CD4-positive, alpha-beta T cell (primary cell): ENCODE measurements at regions not wholly inside any gene's neighbourhood (a gene's known extent, or its start where the extent isn't known, plus 50 kb on each side); places are given as distances from the start of the nearest gene placed in this dataset.

Experiments used
- ATAC-seq: fragments of 200-7000 bp; cut with Tn5 transposase; one replicate; pipeline ENCODE4 v1.10.0; 2022; ENCODE audit warnings: mild to moderate bottlenecking; ENCODE audit not compliant: poor library complexity
- CTCF ChIA-PET: fragments of 350-600 bp; sonication (Branson Sonifier 250); formaldehyde crosslinking; loops from one replicate; lab custom pipeline; 2021; ENCODE audit warnings: antibody characterized with exemption, inconsistent platforms; lab: Charles Lee
- POLR2A ChIA-PET: fragments of 350-600 bp; sonication (Branson Sonifier 250); formaldehyde crosslinking; loops from one replicate; lab custom pipeline; 2021; ENCODE audit warnings: antibody characterized with exemption, inconsistent platforms; lab: Charles Lee
- DNase-seq, 14 experiments: peaks; one replicate each; pipeline ENCODE4 v3.0.0-alpha.2; 2013 to 2020; ENCODE audit warnings: mixed read lengths in 2 of 14
- H3K27ac ChIP-seq, 2 donors: one replicate each; pipeline versions ENCODE4 v1.5.1 to v1.7.0; 2013; ENCODE audit warnings: low read length in 2 of 2, low read depth in 1 of 2, mild to moderate bottlenecking in 1 of 2
- H3K27me3 ChIP-seq, 2 experiments: 1 replicate in 1 of 2; 2 replicates in 1 of 2; pipeline versions ENCODE4 v1.6.1 to v1.7.0; 2013; ENCODE audit warnings: low read length in 2 of 2, control low read depth in 1 of 2, mild to moderate bottlenecking in 1 of 2, moderate library complexity in 1 of 2; ENCODE audit not compliant: insufficient read depth in 2 of 2, control insufficient read depth in 1 of 2
- H3K36me3 ChIP-seq: one replicate; pipeline ENCODE4 v1.6.1; 2013; ENCODE audit warnings: low read length, control low read depth; ENCODE audit not compliant: insufficient read depth
- H3K4me1 ChIP-seq: one replicate; pipeline ENCODE4 v1.6.1; 2013; ENCODE audit warnings: low read length, control low read depth; ENCODE audit not compliant: insufficient read depth
- H3K4me3 ChIP-seq: one replicate; pipeline ENCODE4 v1.5.1; 2013; ENCODE audit warnings: mild to moderate bottlenecking, low read length, moderate library complexity
- H3K9me3 ChIP-seq, 2 experiments: 1 replicate in 1 of 2; 2 replicates in 1 of 2; pipeline versions ENCODE4 v1.6.1 to v1.7.0; 2013; ENCODE audit warnings: low read length in 2 of 2, mild to moderate bottlenecking in 2 of 2, control low read depth in 1 of 2, moderate library complexity in 1 of 2; ENCODE audit not compliant: control insufficient read depth in 1 of 2, insufficient read depth in 1 of 2
- H3K27ac Mint-ChIP-seq: one replicate; pipeline ENCODE4 v1.8.0; 2020; ENCODE audit warnings: mixed read lengths
- H3K27me3 Mint-ChIP-seq: one replicate; pipeline ENCODE4 v1.8.0; 2021; ENCODE audit warnings: mixed read lengths
- H3K36me3 Mint-ChIP-seq: one replicate; pipeline ENCODE4 v1.8.0; 2021; ENCODE audit warnings: low read depth, mixed read lengths
- H3K4me1 Mint-ChIP-seq: one replicate; pipeline ENCODE4 v1.8.0; 2021; ENCODE audit warnings: low read depth, mixed read lengths
- H3K4me3 Mint-ChIP-seq: one replicate; pipeline ENCODE4 v1.8.0; 2020; ENCODE audit warnings: mild to moderate bottlenecking, mixed read lengths
- H3K9me3 Mint-ChIP-seq: one replicate; pipeline ENCODE4 v1.8.0; 2020; ENCODE audit warnings: mixed read lengths
- intact Hi-C, 2 experiments: fragments of 100-400 bp; cut with DNase I in 1 of 2; cut with micrococcal nuclease in 1 of 2; formaldehyde crosslinking; loops; one replicate each; pipeline versions ENCODE4 v1.15.1 to v1.9.0; 2023 to 2025; cut with DNase I, micrococcal nuclease
- TF ChIP-seq, protein P1 (sequence below): fragments of 200-600 bp; IDR thresholded peaks from one replicate; pipeline ENCODE4 v1.8.0; 2022; ENCODE audit warnings: antibody characterized with exemption, mild to moderate bottlenecking

DNA sequence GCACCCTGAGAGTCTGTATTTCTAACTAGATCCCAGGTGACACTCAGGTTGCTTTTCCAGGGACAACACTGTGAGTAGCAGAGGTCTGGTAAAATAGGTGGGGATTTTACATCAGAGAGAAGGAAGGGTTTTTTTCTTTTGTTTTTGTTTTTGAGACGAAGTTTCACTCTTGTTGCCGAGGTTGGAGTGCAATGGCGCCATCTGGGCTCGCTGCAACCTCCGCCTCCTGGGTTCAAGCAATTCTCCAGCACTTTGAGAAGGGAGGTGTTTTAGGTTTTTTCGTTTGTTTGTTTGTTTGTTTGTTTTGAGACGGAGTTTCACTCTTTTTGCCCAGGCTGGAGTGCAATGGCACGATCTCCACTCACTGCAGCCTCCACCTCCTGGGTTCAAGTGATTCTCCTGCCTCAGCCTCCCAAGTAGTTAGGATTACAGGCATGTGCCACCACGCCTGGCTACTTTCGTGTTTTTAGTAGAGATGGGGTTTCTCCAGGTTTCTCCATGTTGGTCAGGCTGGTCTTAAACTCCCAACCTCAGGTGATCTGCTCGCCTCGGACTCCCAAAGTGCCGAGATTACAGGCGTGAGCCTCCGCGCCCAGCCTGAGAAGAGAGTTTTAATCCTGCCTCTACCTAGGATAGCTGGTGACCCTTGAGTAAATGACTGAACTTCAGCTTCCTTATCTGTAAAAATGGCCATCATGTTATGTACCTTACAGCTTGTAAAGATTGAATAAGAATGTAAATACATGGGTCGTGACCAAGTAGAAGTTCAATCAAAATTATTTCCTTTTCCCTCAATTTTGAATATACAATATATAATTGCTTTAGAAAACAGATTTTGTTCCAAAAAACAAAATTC, 95.9 kb upstream of the FNDC3B start:
- Histone ChIP-seq H3K27ac (no peak overlapping the region), H3K36me3 (no peaks in the 10 kb centered on the region), H3K9me3 (no peaks in the 10 kb centered on the region), H3K4me3 (no peak overlapping the region), H3K27me3 (no peaks in the 10 kb centered on the region), H3K4me1 (no peaks in the 10 kb centered on the region)
- no peak overlapping the region for H3K27ac Mint-ChIP-seq
- H3K27me3 Mint-ChIP-seq = peaks cover 6% of the 10 kb centered on the region
- H3K4me1 Mint-ChIP-seq = no peaks in the 10 kb centered on the region
- H3K4me3 Mint-ChIP-seq = no peak overlapping the region
- POLR2A ChIA-PET = no interaction called here
- H3K9me3 Mint-ChIP-seq = no peaks in the 10 kb centered on the region
- DNase-seq (no peak), ATAC-seq (no peak)
- CTCF ChIA-PET = no interaction called here
- no peaks in the 10 kb centered on the region for H3K36me3 Mint-ChIP-seq
- TF ChIP-seq, protein P1, sequence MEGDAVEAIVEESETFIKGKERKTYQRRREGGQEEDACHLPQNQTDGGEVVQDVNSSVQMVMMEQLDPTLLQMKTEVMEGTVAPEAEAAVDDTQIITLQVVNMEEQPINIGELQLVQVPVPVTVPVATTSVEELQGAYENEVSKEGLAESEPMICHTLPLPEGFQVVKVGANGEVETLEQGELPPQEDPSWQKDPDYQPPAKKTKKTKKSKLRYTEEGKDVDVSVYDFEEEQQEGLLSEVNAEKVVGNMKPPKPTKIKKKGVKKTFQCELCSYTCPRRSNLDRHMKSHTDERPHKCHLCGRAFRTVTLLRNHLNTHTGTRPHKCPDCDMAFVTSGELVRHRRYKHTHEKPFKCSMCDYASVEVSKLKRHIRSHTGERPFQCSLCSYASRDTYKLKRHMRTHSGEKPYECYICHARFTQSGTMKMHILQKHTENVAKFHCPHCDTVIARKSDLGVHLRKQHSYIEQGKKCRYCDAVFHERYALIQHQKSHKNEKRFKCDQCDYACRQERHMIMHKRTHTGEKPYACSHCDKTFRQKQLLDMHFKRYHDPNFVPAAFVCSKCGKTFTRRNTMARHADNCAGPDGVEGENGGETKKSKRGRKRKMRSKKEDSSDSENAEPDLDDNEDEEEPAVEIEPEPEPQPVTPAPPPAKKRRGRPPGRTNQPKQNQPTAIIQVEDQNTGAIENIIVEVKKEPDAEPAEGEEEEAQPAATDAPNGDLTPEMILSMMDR = no peak
- intact Hi-C loops = no loop called here

- ChIA-PET CTCF (no interaction called here), POLR2A (no interaction called here)
- Histone ChIP-seq H3K4me3 (no peak overlapping the region), H3K27ac (no peak overlapping the region), H3K9me3 (no peaks in the 10 kb centered on the region), H3K4me1 (no peaks in the 10 kb centered on the region), H3K27me3 (no peaks in the 10 kb centered on the region), H3K36me3 (no peaks in the 10 kb centered on the region)
- Mint-ChIP-seq H3K27me3 (peaks cover 6% of the 10 kb centered on the region), H3K36me3 (no peaks in the 10 kb centered on the region), H3K27ac (no peak overlapping the region), H3K4me1 (no peaks in the 10 kb centered on the region), H3K4me3 (no peak overlapping the region), H3K9me3 (no peaks in the 10 kb centered on the region)
- ATAC-seq (no peak), DNase-seq (no peak)
- TF ChIP-seq, protein P1 = no peak
- intact Hi-C loops = no loop called here
Observed at GRCh38 chr3:171944118-171945016, 95.0 kb upstream of the FNDC3B start.

- ChIA-PET POLR2A (no interaction called here), CTCF (interaction anchor here (0.7 kb wide), 1 partner anchor 724 kb away, joined by 3 read pairs; no protein-coding TSS in a partner anchor)
- no peaks in the 10 kb centered on the region for H3K9me3 ChIP-seq
- TF ChIP-seq, protein P1 = no peak
- H3K27me3 ChIP-seq = no peaks in the 10 kb centered on the region
- H3K4me3 ChIP-seq = no peak overlapping the region
- H3K4me1 ChIP-seq = no peaks in the 10 kb centered on the region
- Mint-ChIP-seq H3K9me3 (no peaks in the 10 kb centered on the region), H3K27ac (no peak overlapping the region), H3K27me3 (peaks cover 6% of the 10 kb centered on the region), H3K4me1 (no peaks in the 10 kb centered on the region), H3K4me3 (no peak overlapping the region), H3K36me3 (no peaks in the 10 kb centered on the region)
- no peak for ATAC-seq
- intact Hi-C loops = no loop called here
- no peaks in the 10 kb centered on the region for H3K36me3 ChIP-seq
- H3K27ac ChIP-seq = no peak overlapping the region
- DNase-seq = no peak
Observed at GRCh38 chr3:171948674-171949073, 90.7 kb upstream of the FNDC3B start.
